Heart right ventricle (tissue), 16 donors: ENCODE measurements at regions not wholly inside any gene's neighbourhood (a gene's known extent, or its start where the extent isn't known, plus 50 kb on each side); places are given as distances from the start of the nearest gene placed in this dataset.

Source experiments
- ATAC-seq, 8 donors: fragments of 200-7000 bp; cut with Tn5 transposase; one replicate each; pipeline ENCODE4 v1.9.1; 2020; ENCODE audit warnings: mild to moderate bottlenecking in 8 of 8, moderate library complexity in 8 of 8, moderate number of reproducible peaks in 1 of 8
- DNase-seq, 2 donors: peaks; one replicate each; pipeline ENCODE4 v3.0.0-alpha.2; 2020
- H3K27ac ChIP-seq, 10 donors: fragments of 200-600 bp; sonication (generic) in 2 of 10; one replicate each; pipeline versions ENCODE4 v1.5.0 to v1.8.0; 2020 to 2022; ENCODE audit warnings: mild to moderate bottlenecking in 3 of 10
- H3K27me3 ChIP-seq, 7 donors: fragments of 200-600 bp; one replicate each; pipeline ENCODE4 v1.8.0; 2021 to 2022; ENCODE audit warnings: mild to moderate bottlenecking in 2 of 7
- H3K36me3 ChIP-seq, 9 donors: fragments of 200-600 bp; sonication (generic) in 1 of 9; one replicate each; pipeline versions ENCODE4 v1.5.0 to v1.8.0; 2020 to 2022; ENCODE audit warnings: mild to moderate bottlenecking in 2 of 9
- H3K4me1 ChIP-seq, 9 donors: fragments of 200-600 bp; sonication (generic) in 1 of 9; one replicate each; pipeline versions ENCODE4 v1.5.0 to v1.8.0; 2020 to 2022; ENCODE audit warnings: mild to moderate bottlenecking in 4 of 9
- H3K4me3 ChIP-seq, 10 donors: fragments of 200-600 bp; sonication (generic) in 2 of 10; one replicate each; pipeline versions ENCODE4 v1.5.0 to v1.8.0; 2020 to 2022; ENCODE audit warnings: mild to moderate bottlenecking in 7 of 10, moderate library complexity in 2 of 10
- H3K9me3 ChIP-seq, 11 donors: fragments of 200-600 bp in 10 of 11; sonication (generic) in 2 of 11; one replicate each; pipeline versions ENCODE4 v1.5.0 to v1.8.0; 2013 to 2022; ENCODE audit warnings: mild to moderate bottlenecking in 2 of 11, control low read depth in 1 of 11, moderate library complexity in 1 of 11
- CTCF ChIP-seq, 9 donors: fragments of 200-600 bp; sonication (generic) in 2 of 9; IDR thresholded peaks; one replicate each; pipeline versions ENCODE4 v1.5.0 to v1.8.0; 2021 to 2022; ENCODE audit warnings: antibody characterized with exemption in 9 of 9, mild to moderate bottlenecking in 5 of 9, moderate library complexity in 1 of 9
- WGBS, 2 donors: extraction: QIAGEN DNeasy Blood & Tissue Kit; methylation state at CpG; one replicate each; pipeline ENCODE4 v1.1.7; 2013; ENCODE audit warnings: inconsistent platforms in 1 of 2; 5-methylcytosine and 5-hydroxymethylcytosine counted together
- intact Hi-C, 10 donors: fragments of 100-400 bp; cut with DNase I; formaldehyde crosslinking; loops; one replicate each; pipeline versions ENCODE4 v1.11.1 to v1.14.2; 2022
- donor health status: Arrhythmogenic right ventricular cardiomyopathy.
- donor health status: ischemic (EF 13 %, LVEDD 7.1; RV severe dilation, severe dysfunction).
- donor health status: healthy with polysubstance abuse.
- donor health status: DM: no; HTN: yes; CAD: no.
- donor health status: DM: no; HTN: no; CAD: no.
- donor health status: ischemic (EF 25% LVEDD 6.9; RV normal size, moderate dysfunction).
- donor health status: ischemic (EF 25% LVEDD 5.7; RV mildly dilated, moderate dysfunction).
- donor health status: healthy.
- donor health status: DM: yes; HTN: yes; CAD: no.
- donor health status: Ischemic cardiomyopathy.
- donor health status: ischemic (EF 35%, LVEDD 5.7; RV mildly dilated, moderate dysfunction).
- donor health status: nonischemic (EF 11% LVEDD 7.7; RV severe dilation, severe dysfunction).
- donor health status: DM: yes; HTN: yes; CAD: no.
- donor health status: PGD.
- donor health status: ischemic (EF 29% LVEDD 5.4; RV normal size, mild dysfunction).
- donor health status: nonischemic (EF 23%, LVEDD 6.1; RV moderate dilation, normal function).

- Histone ChIP-seq H3K4me1 (no peaks in the 10 kb centered on the region), H3K4me3 (no peak overlapping the region), H3K9me3 (no peaks in the 10 kb centered on the region), H3K36me3 (no peaks in the 10 kb centered on the region), H3K27me3 (peaks cover 0 to 3% (median 0%) of the 10 kb centered on the region in 7 donors), H3K27ac (no peak overlapping the region)
- intact Hi-C loops: no loop called here
- DNase-seq (no peak), ATAC-seq (no peak)
- TF ChIP-seq CTCF (IDR thresholded peaks at IDR 0.05): no peak
Measured at GRCh38 chr6:145384503-145384902, 350.8 kb downstream of the EPM2A start.

- no peak overlapping the region for H3K4me3 ChIP-seq
- TF ChIP-seq CTCF (IDR thresholded peaks at IDR 0.05): no peak
- H3K27ac ChIP-seq: no peak overlapping the region
- WGBS, 2 donors: 81 to 94% methylated on average over 1 of the region's 1 CpG
- intact Hi-C loops: no loop called here
- H3K36me3 ChIP-seq: no peaks in the 10 kb centered on the region
- no peaks in the 10 kb centered on the region for H3K4me1 ChIP-seq
- no peaks in the 10 kb centered on the region for H3K9me3 ChIP-seq
- ATAC-seq (no peak), DNase-seq (no peak)
- no peaks in the 10 kb centered on the region for H3K27me3 ChIP-seq
Measured at GRCh38 chr6:145396499-145396898, 338.8 kb downstream of the EPM2A start.

GRCh38 chr6:145400508-145400907 is 334.8 kb downstream of the EPM2A start:
- Histone ChIP-seq H3K36me3 (no peaks in the 10 kb centered on the region), H3K27me3 (no peaks in the 10 kb centered on the region), H3K9me3 (no peaks in the 10 kb centered on the region), H3K4me3 (no peak overlapping the region), H3K27ac (no peak overlapping the region), H3K4me1 (no peaks in the 10 kb centered on the region)
- intact Hi-C loops: no loop called here
- ATAC-seq (no peak), DNase-seq (no peak)
- TF ChIP-seq CTCF (IDR thresholded peaks at IDR 0.05): no peak
- WGBS, 2 donors: 82 to 93% methylated on average over 4 of the region's 4 CpGs

GRCh38 chr6:145405006-145405551 is 330.2 kb downstream of the EPM2A start:
- no peak overlapping the region for H3K27ac ChIP-seq
- ATAC-seq (no peak), DNase-seq (no peak)
- H3K27me3 ChIP-seq: no peaks in the 10 kb centered on the region
- H3K36me3 ChIP-seq: no peaks in the 10 kb centered on the region
- intact Hi-C loops: no loop called here
- peaks cover 0 to 5% (median 0%) of the 10 kb centered on the region in 9 donors for H3K4me1 ChIP-seq
- WGBS, 2 donors: 68 to 75% methylated on average over 5 of the region's 5 CpGs
- no peak overlapping the region for H3K4me3 ChIP-seq
- H3K9me3 ChIP-seq: no peaks in the 10 kb centered on the region
- no peak for TF ChIP-seq CTCF (IDR thresholded peaks at IDR 0.05)
